NCI-H1930 (cell line): ENCODE measurements at regions not wholly inside any gene's neighbourhood (a gene's known extent, or its start where the extent isn't known, plus 50 kb on each side); places are given as distances from the start of the nearest gene placed in this dataset.

ENCODE experiments used
- DNase-seq, 2 experiments: peaks; one replicate each; lab custom pipeline; 2025; lab: John Stamatoyannopoulos, UW

DNA sequence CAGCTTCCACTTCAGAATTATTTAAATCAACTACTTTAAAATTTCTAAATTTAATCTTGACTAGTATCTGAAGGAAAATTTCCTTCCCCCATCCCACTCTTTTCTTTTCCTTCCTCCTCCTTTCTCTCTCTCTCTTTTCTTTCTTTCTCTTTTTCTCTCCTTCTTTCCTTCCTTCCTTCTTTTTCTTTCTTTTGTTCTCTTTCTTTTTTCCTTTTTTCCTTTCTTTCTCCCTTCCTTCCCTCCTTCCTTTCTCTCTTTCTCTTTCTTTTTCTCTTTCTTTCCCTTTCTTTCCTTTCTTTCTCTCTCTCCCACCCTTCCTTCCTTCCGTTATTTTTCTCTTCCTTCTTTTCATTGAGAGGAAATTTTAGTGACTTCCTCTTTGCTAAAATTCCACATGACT lies 132.0 kb upstream of the CDH19 start:
- DNase-seq = no peak

DNA sequence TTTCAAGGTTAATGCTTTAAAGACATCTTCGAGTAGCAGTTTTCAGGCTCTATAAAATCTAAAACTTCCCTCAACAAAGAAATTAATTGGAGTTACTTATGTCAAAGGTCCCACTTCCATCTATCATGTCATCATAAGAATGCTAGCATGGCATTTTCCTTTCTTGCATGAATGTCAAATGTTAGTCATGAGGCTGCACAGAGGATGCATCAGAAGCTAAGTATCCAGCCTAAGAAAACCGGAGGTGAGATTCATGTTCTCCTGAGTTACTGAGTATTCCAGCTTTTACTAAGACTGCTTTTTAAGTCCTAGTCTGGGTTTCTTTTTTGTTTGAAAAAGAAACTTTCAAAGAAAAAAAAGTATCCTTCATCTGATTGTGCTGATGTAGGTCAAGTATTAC lies 130.6 kb upstream of the CDH19 start:
- no peak for DNase-seq

DNA sequence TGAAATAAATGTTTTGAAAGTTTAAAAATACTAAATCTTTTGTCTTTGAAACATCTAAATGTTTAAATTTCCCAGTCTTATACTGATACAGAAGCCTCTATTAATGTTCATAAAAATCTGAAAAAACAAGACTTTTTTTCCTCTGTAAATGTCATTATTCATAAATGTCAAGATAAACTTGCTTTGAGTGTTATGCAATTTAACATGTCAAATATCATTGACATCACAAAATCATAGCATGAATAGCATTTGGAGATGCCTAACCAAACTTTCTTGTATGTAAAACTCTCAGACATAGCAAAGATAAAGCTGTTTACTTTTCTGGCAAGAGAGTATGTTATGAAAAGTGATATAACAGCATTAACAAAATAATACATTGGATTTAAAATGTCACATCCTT lies 128.0 kb upstream of the CDH19 start:
- DNase-seq = no peak

DNA sequence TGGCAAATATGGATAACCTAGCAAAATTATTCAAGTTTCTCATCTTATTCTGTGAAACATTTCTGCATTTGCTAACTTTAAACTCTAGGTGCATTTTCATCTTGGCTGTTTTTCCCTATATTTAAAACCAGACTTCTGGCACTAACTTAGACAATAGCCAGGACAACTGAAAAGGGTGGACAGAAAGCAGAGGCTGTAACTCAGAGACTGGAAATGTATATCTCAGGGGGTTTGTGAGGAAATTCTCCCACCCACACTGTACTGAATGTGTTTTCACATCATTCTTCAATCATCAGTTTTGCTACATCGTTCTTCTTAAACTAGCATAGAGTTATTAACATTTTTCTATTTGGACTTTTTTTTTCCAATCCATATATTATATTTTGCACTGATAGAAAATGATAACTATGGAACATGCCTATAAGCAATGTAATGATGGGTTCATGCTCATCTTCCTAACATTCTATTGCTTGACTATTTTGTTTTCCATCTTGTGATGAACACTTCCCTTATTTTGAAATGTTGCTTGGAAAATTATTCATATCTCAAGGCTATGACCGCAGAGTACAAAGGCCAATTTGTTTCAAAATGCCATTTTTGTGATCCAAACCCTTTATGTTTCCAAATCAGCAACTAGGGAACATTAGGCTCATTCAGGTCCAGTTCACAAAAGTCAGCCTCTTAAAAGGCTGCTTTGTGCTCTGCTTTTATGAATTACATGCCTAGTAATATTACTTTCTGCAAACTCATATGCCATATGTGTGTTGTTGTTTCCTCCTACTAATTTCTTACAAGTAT lies 125.8 kb upstream of the CDH19 start:
- DNase-seq = no peak

GRCh38 chr18:66728951-66729350 lies 125.1 kb upstream of the CDH19 start:
- DNase-seq = no peak

GRCh38 chr18:66727991-66728390 lies 124.1 kb upstream of the CDH19 start:
- DNase-seq = no peak

GRCh38 chr18:66724664-66725356 lies 120.9 kb upstream of the CDH19 start:
- DNase-seq = no peak

- DNase-seq = no peak
Measured at GRCh38 chr18:66722671-66723070, 118.8 kb upstream of the CDH19 start.

- DNase-seq = no peak
Measured at GRCh38 chr18:66708646-66709045, 104.8 kb upstream of the CDH19 start.

DNA sequence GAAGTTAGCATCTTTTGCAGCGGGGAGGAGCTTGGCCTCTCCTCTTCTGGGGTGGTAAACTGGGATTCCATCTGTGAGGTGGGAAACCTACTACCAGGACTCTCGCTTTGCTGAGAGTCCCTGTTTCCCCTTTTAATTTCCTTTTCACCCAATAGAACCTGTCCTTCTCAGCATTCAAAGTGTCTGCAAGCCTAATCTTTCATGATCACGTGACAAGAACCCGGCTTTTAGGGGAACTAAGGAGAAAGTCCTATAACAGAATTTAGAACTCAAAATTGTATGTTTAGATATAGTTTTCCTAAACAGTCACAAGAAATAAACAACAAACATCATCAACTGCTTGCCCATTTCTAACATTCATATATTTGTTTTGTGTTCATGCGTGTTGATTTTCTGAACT lies 103.6 kb upstream of the CDH19 start:
- no peak for DNase-seq

DNA sequence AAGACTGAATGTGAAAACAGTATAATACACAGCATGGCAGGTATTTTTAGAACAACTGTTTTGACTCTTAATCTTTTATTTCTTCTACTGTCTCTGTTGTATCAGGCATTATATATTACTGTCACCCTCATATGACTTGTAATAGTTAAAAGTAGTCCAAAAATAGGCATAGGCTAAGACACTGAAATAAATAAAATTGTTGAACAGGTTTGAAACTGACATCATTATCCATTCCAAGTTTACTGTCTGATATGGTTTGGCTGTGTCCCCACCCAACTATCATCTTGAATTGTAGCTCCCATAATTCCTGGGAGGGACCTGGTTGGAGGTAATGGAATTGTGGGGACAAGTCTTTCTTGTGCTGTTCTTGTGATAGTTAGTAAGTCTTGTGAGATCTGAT lies 91.4 kb upstream of the CDH19 start:
- DNase-seq = no peak

- DNase-seq = no peak
Measured at GRCh38 chr18:66694852-66695251, 91.0 kb upstream of the CDH19 start.

GRCh38 chr18:66687635-66688034 lies 83.7 kb upstream of the CDH19 start:
- no peak for DNase-seq

GRCh38 chr18:66682855-66683322 lies 79.0 kb upstream of the CDH19 start:
- DNase-seq = no peak

- no peak for DNase-seq
Measured at GRCh38 chr18:66676699-66677098, 72.8 kb upstream of the CDH19 start.

DNA sequence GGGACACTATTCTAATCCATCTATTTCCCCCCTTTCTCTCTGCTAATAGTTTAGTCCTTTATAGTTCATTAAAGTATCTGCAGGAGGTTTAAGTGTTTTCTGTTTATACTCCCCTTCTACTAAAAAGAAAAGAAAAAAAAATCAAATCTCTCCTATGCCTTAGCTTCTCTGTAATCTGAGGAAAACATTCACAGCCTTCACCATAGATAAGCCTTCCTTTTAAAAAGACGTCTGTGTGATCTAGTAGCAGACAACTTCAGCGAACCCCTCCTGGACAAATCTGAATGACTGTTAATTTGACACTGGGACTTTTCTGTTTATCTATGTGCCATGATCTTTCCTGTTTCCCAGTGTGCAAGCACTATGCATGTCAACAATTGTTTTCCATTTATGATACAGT lies 70.4 kb upstream of the CDH19 start:
- DNase-seq = no peak

DNA sequence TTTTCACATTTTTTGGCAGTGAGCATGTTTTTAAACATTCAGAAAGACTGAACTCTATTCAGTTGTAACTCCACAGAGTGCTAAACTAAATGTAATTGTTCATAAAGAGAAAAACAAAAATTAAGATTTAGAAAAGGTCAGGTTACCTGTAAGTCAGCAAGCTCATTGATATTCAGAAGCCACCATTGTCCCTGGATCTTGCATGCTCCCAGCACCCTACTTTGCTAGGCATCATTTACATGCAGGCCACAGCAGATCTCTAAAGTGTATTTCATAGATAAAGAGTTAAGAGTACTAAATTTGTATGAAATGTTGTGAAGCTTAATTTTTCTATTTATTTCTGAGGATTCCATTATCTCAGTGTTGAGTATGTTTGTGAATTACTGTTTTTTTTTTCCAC lies 64.8 kb upstream of the CDH19 start:
- no peak for DNase-seq

DNA sequence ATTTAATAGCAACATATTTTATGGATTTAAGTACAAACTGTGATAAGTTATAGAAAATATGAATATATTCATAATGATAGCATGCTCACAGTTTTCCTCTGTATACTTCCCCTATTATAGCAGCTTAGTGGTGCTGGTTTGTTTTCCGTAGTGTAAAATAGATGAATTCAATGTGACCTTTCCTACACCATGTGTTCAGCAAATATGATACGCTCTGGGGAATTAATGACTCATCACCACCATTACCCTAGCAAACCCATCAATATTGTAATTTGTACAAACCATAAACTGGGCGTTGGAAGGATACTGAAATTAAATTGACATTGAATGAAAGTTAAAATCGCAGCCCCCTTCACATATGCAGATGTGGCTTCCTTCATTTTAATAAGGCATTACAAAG lies 58.7 kb upstream of the CDH19 start:
- no peak for DNase-seq

- DNase-seq = no peak
Measured at GRCh38 chr18:66655407-66655806, 51.5 kb upstream of the CDH19 start.
